ENCODE measurements at regions not wholly inside any gene's neighbourhood (a gene's known extent, or its start where the extent isn't known, plus 50 kb on each side); places are given as distances from the start of the nearest gene placed in this dataset.
"Not testable (repeated sequence)": the region's sequence is repeated elsewhere in the genome, so short reads cannot be mapped to it uniquely, and the experiment has no call there.

DNA sequence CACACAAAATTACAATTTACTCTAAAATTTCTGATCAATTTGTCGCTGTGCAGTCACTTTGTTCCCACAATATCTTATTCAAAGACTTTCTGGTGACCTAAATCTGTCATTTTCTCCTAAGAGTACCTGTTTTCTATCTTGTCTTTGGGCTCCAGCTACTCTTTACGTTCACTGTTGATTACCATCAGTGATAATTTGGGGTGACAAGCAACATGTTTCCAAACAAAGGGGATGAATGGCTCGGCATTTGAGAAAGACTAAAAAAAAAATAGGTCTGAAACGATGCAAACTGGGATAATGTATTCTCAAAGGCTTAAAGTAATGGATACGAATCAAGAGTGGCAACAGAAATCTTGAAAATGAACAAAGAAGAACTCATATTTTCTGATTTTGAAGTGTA lies 205.2 kb upstream of the DAB2 start:
- no peaks in the 10 kb centered on the region for H3K27me3 ChIP-seq (ENCODE audit: control insufficient read depth, insufficient read depth, low read length)
- no peak overlapping the region for H3K9ac ChIP-seq (ENCODE audit: low read length)
- H3K4me1 ChIP-seq (ENCODE audit: control insufficient read depth, low read depth, low read length), result no peaks in the 10 kb centered on the region
- H3K36me3 ChIP-seq (ENCODE audit: control insufficient read depth, low read depth, low read length), result no peaks in the 10 kb centered on the region
- H3K27ac ChIP-seq (ENCODE audit: low read length), result no peak overlapping the region
- no peak overlapping the region for H3K4me3 ChIP-seq (ENCODE audit: low read length)
- H3K9me3 ChIP-seq (ENCODE audit: control insufficient read depth, low read depth, low read length), result no peaks in the 10 kb centered on the region

GRCh38 chr5:39628348-39628747 lies 203.6 kb upstream of the DAB2 start:
- H3K27me3 ChIP-seq (ENCODE audit: control insufficient read depth, insufficient read depth, low read length), result no peaks in the 10 kb centered on the region
- H3K4me1 ChIP-seq (ENCODE audit: control insufficient read depth, low read depth, low read length), result no peaks in the 10 kb centered on the region
- H3K9ac ChIP-seq (ENCODE audit: low read length), result no peak overlapping the region

DNA sequence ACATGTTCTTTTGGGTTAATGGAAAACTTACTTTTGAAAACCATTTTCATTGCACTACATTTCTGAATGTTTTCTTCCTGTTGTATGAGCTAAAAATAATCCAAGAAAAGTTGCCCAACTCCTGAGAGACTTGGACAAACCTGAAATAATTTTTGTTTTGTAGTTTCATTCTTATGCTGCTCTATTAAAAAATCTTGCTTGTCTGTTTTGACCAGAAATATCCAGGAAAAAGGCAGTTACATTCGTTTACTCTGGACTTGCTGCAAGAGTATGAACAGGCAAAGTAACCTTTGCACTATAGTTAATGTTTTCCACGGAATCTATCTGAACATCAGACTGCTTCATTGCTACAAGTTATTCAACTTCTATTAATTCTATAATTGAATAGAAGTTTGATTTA lies 200.1 kb upstream of the DAB2 start:
- no peak overlapping the region for H3K9ac ChIP-seq (ENCODE audit: low read length)
- no peak overlapping the region for H3K27ac ChIP-seq (ENCODE audit: low read length)
- H3K4me1 ChIP-seq (ENCODE audit: control insufficient read depth, low read depth, low read length), result no peaks in the 10 kb centered on the region
- H3K36me3 ChIP-seq (ENCODE audit: control insufficient read depth, low read depth, low read length), result no peaks in the 10 kb centered on the region
- no peaks in the 10 kb centered on the region for H3K27me3 ChIP-seq (ENCODE audit: control insufficient read depth, insufficient read depth, low read length)
- H3K4me3 ChIP-seq (ENCODE audit: low read length), result no peak overlapping the region
- no peaks in the 10 kb centered on the region for H3K9me3 ChIP-seq (ENCODE audit: control insufficient read depth, low read depth, low read length)

More at GRCh38 chr5:39628348-39628747, 203.6 kb upstream of the DAB2 start:
- no peak overlapping the region for H3K27ac ChIP-seq (ENCODE audit: low read length)
- H3K4me3 ChIP-seq (ENCODE audit: low read length), result no peak overlapping the region
- H3K9me3 ChIP-seq (ENCODE audit: control insufficient read depth, low read depth, low read length), result no peaks in the 10 kb centered on the region
- H3K36me3 ChIP-seq (ENCODE audit: control insufficient read depth, low read depth, low read length), result no peaks in the 10 kb centered on the region

- Histone ChIP-seq H3K4me1 (ENCODE audit: control insufficient read depth, low read depth, low read length) (no peaks in the 10 kb centered on the region), H3K36me3 (ENCODE audit: control insufficient read depth, low read depth, low read length) (no peaks in the 10 kb centered on the region), H3K4me3 (ENCODE audit: low read length) (no peak overlapping the region), H3K27me3 (ENCODE audit: control insufficient read depth, insufficient read depth, low read length) (no peaks in the 10 kb centered on the region), H3K9me3 (ENCODE audit: control insufficient read depth, low read depth, low read length) (no peaks in the 10 kb centered on the region), H3K9ac (ENCODE audit: low read length) (no peak overlapping the region), H3K27ac (ENCODE audit: low read length) (no peak overlapping the region)
These were observed 199.6 kb upstream of the DAB2 start for GRCh38 chr5:39624268-39624886.

DNA sequence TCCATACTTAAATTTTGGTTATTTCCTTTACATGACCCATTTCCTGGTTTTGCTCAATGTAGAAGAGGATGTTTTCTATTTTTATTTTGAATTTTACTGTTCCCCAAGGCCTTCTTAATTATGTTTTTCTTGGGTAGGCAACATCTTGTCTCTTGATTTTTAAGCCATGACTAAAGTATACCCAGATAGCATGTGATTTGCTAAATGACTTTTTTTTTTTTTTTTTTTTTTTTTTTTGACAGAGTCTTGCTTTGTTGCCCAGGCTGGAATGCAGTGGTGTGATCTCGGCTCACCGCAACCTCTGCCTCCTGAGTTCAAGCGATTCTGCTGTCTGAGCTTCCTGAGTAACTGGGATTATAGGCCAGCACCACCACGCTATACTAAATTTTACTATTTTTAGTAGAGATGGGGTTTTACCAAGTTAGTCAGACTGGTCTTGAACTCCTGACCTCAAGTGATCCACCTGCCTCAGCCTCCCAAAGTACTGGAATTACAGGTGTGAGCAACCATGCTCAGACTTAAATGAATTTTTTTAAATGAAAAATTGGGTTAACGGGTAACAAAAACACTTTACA lies 198.6 kb upstream of the DAB2 start:
- no peak overlapping the region for H3K4me3 ChIP-seq (ENCODE audit: low read length)
- no peaks in the 10 kb centered on the region for H3K36me3 ChIP-seq (ENCODE audit: control insufficient read depth, low read depth, low read length)
- no peaks in the 10 kb centered on the region for H3K9me3 ChIP-seq (ENCODE audit: control insufficient read depth, low read depth, low read length)
- no peak overlapping the region for H3K27ac ChIP-seq (ENCODE audit: low read length)
- H3K9ac ChIP-seq (ENCODE audit: low read length), result no peak overlapping the region
- H3K4me1 ChIP-seq (ENCODE audit: control insufficient read depth, low read depth, low read length), result no peaks in the 10 kb centered on the region
- no peaks in the 10 kb centered on the region for H3K27me3 ChIP-seq (ENCODE audit: control insufficient read depth, insufficient read depth, low read length)

DNA sequence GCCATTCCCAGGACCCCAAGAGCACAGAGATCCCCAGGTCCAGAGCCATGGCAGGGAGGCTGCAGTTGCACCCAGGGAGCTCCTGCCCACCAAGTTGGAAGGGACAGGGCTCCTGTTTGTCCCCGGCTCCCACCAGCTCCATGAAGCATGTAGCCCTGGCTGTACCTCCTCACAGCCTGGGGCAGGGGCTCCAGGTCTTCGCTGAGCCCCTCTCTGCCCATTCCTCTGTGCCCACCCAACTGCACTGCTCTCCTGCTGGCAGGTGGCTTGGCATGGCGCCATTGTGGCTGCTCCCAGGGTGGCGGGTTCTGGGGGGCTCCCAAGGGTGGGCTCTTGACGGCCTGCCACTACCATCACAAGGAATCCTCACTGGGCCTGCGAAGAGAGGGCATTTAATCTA lies 197.5 kb upstream of the DAB2 start:
- H3K27ac ChIP-seq (ENCODE audit: low read length), result no peak overlapping the region
- no peaks in the 10 kb centered on the region for H3K4me1 ChIP-seq (ENCODE audit: control insufficient read depth, low read depth, low read length)
- no peaks in the 10 kb centered on the region for H3K36me3 ChIP-seq (ENCODE audit: control insufficient read depth, low read depth, low read length)
- no peaks in the 10 kb centered on the region for H3K27me3 ChIP-seq (ENCODE audit: control insufficient read depth, insufficient read depth, low read length)
- no peaks in the 10 kb centered on the region for H3K9me3 ChIP-seq (ENCODE audit: control insufficient read depth, low read depth, low read length)
- H3K4me3 ChIP-seq (ENCODE audit: low read length), result no peak overlapping the region
- H3K9ac ChIP-seq (ENCODE audit: low read length), result no peak overlapping the region

GRCh38 chr5:39619168-39619818 lies 194.5 kb upstream of the DAB2 start:
- Histone ChIP-seq H3K9me3 (ENCODE audit: control insufficient read depth, low read depth, low read length) (no peaks in the 10 kb centered on the region), H3K4me3 (ENCODE audit: low read length) (no peak overlapping the region), H3K9ac (ENCODE audit: low read length) (no peak overlapping the region), H3K4me1 (ENCODE audit: control insufficient read depth, low read depth, low read length) (no peaks in the 10 kb centered on the region), H3K27ac (ENCODE audit: low read length) (no peak overlapping the region), H3K36me3 (ENCODE audit: control insufficient read depth, low read depth, low read length) (no peaks in the 10 kb centered on the region), H3K27me3 (ENCODE audit: control insufficient read depth, insufficient read depth, low read length) (no peaks in the 10 kb centered on the region)

GRCh38 chr5:39618391-39618790 lies 193.6 kb upstream of the DAB2 start:
- Histone ChIP-seq H3K4me1 (ENCODE audit: control insufficient read depth, low read depth, low read length) (no peaks in the 10 kb centered on the region), H3K9ac (ENCODE audit: low read length) (no peak overlapping the region), H3K9me3 (ENCODE audit: control insufficient read depth, low read depth, low read length) (no peaks in the 10 kb centered on the region), H3K4me3 (ENCODE audit: low read length) (no peak overlapping the region), H3K27me3 (ENCODE audit: control insufficient read depth, insufficient read depth, low read length) (no peaks in the 10 kb centered on the region), H3K36me3 (ENCODE audit: control insufficient read depth, low read depth, low read length) (no peaks in the 10 kb centered on the region), H3K27ac (ENCODE audit: low read length) (no peak overlapping the region)

DNA sequence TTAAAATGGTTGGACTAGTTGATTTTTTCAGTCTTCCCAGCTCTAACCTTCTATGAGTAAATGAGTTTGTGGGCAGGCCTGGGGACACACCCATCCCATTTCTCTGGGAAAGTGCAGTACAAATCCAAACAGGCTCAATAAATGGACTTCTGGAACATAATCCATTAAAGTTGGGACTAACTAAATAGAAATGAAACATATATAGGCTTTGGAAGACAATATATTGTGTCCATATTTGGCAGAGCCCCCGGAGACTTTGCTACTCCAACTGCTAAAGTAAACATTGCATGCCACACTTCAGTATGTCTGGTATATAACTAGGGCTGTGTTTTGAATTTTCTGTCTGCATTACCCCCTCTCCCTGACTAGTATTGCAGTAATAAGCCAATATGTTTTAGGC lies 191.4 kb upstream of the DAB2 start:
- H3K4me3 ChIP-seq (ENCODE audit: low read length), result no peak overlapping the region
- no peak overlapping the region for H3K27ac ChIP-seq (ENCODE audit: low read length)
- no peaks in the 10 kb centered on the region for H3K27me3 ChIP-seq (ENCODE audit: control insufficient read depth, insufficient read depth, low read length)
- no peaks in the 10 kb centered on the region for H3K9me3 ChIP-seq (ENCODE audit: control insufficient read depth, low read depth, low read length)
- H3K9ac ChIP-seq (ENCODE audit: low read length), result no peak overlapping the region
- no peaks in the 10 kb centered on the region for H3K36me3 ChIP-seq (ENCODE audit: control insufficient read depth, low read depth, low read length)
- no peaks in the 10 kb centered on the region for H3K4me1 ChIP-seq (ENCODE audit: control insufficient read depth, low read depth, low read length)

GRCh38 chr5:39611076-39611475 lies 186.3 kb upstream of the DAB2 start:
- H3K4me3 ChIP-seq (ENCODE audit: low read length); H3K4me1 ChIP-seq (ENCODE audit: control insufficient read depth, low read depth, low read length); H3K36me3 ChIP-seq (ENCODE audit: control insufficient read depth, low read depth, low read length); H3K9ac ChIP-seq (ENCODE audit: low read length); H3K9me3 ChIP-seq (ENCODE audit: control insufficient read depth, low read depth, low read length); H3K27ac ChIP-seq (ENCODE audit: low read length); H3K27me3 ChIP-seq (ENCODE audit: control insufficient read depth, insufficient read depth, low read length): not testable (repeated sequence)

DNA sequence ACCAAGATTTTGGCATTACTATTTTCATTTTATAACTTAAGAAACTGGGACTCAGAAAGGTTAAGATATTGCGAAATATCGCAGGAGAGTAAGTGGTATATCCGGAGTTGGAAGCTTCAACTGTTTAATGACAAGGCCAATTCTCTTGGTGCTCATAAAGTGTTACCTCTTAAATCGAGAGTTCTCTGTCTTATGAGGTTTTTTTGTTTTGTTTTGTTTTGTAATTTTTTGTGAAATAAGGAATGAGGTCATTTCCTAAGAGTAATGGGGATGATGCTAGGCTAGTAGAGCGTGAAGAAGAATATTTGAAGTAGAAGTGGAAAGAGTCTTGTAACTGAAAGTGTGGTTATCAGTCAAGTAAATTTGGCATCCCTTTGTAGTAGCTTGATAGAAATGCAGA lies 183.2 kb upstream of the DAB2 start:
- no peaks in the 10 kb centered on the region for H3K9me3 ChIP-seq (ENCODE audit: control insufficient read depth, low read depth, low read length)
- H3K27ac ChIP-seq (ENCODE audit: low read length), result no peak overlapping the region
- H3K36me3 ChIP-seq (ENCODE audit: control insufficient read depth, low read depth, low read length), result no peaks in the 10 kb centered on the region
- no peaks in the 10 kb centered on the region for H3K4me1 ChIP-seq (ENCODE audit: control insufficient read depth, low read depth, low read length)
- H3K4me3 ChIP-seq (ENCODE audit: low read length), result no peak overlapping the region
- H3K9ac ChIP-seq (ENCODE audit: low read length), result no peak overlapping the region
- no peaks in the 10 kb centered on the region for H3K27me3 ChIP-seq (ENCODE audit: control insufficient read depth, insufficient read depth, low read length)

DNA sequence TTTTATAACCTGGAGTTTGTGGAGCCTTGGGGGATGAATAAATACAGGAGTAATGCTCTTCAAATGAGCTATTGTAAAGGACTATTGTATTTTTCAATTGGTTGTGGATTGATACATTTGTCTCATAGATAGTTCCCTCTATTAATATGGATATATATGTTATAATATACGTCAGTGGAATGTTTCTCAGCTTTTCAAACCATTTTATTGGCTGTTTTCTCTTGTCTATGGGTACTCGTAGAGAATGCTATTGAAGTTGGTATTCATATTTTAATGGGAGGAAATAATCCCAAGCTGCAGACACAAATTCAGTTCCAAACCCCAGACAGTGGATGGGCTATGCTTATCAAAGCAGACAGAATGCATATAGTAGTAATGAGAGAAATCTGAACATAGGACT lies 181.8 kb upstream of the DAB2 start:
- H3K27me3 ChIP-seq (ENCODE audit: control insufficient read depth, insufficient read depth, low read length), result no peaks in the 10 kb centered on the region
- H3K4me1 ChIP-seq (ENCODE audit: control insufficient read depth, low read depth, low read length), result no peaks in the 10 kb centered on the region
- no peaks in the 10 kb centered on the region for H3K9me3 ChIP-seq (ENCODE audit: control insufficient read depth, low read depth, low read length)
- H3K27ac ChIP-seq (ENCODE audit: low read length), result no peak overlapping the region
- no peaks in the 10 kb centered on the region for H3K36me3 ChIP-seq (ENCODE audit: control insufficient read depth, low read depth, low read length)
- H3K4me3 ChIP-seq (ENCODE audit: low read length), result no peak overlapping the region
- H3K9ac ChIP-seq (ENCODE audit: low read length), result no peak overlapping the region

All from iPS-18a (cell line).